HL-60 (cell line): ENCODE measurements at regions not wholly inside any gene's neighbourhood (a gene's known extent, or its start where the extent isn't known, plus 50 kb on each side); places are given as distances from the start of the nearest gene placed in this dataset.

ENCODE experiments used
- GABPA ChIP-seq: IDR thresholded peaks from 2 replicates; pipeline ENCODE4 v1.6.1; 2012; ENCODE audit warnings: low read depth
- POLR2AphosphoS5 ChIP-seq: IDR thresholded peaks from 2 replicates; pipeline ENCODE4 v1.6.1; 2012; ENCODE audit warnings: low read depth
- TF ChIP-seq, protein P1 (sequence below): IDR thresholded peaks from one replicate; pipeline ENCODE4 v1.5.1; 2011; ENCODE audit warnings: low read length, control low read depth, inconsistent platforms; ENCODE audit not compliant: insufficient read depth
- TF ChIP-seq, protein P2 (sequence below): IDR thresholded peaks from 2 replicates; pipeline ENCODE4 v1.6.1; 2012; ENCODE audit warnings: low read depth; ENCODE audit not compliant: insufficient replicate concordance

DNA sequence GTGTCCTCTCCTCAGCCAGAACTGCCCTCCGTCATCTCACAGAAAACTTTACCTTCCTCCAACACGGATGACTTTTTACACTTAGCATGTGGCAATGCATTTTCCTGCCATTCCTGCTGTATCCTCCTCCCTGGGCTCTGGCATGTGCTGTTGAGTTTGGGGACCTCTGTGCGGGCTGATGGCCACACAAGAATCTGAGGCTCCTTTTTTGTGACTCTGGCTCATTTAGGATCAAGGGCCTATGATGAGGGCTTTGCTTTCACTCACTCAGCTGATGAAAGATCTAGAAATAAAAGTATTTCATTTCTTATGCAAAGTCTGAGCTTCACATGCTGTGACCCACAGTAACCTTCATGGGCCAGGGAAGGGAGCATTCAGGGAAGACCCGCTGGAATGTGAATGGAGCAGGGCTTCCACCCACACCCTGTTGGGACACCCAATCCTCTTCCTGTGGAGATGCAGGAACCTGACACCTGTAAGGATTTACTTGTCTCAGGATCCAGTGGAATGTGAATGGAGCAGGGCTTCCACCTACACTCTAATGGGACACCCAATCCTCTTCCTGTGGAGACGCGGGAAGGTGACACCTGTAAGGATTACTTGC lies 500.3 kb upstream of the MKI67 start:
- TF ChIP-seq, protein P1, sequence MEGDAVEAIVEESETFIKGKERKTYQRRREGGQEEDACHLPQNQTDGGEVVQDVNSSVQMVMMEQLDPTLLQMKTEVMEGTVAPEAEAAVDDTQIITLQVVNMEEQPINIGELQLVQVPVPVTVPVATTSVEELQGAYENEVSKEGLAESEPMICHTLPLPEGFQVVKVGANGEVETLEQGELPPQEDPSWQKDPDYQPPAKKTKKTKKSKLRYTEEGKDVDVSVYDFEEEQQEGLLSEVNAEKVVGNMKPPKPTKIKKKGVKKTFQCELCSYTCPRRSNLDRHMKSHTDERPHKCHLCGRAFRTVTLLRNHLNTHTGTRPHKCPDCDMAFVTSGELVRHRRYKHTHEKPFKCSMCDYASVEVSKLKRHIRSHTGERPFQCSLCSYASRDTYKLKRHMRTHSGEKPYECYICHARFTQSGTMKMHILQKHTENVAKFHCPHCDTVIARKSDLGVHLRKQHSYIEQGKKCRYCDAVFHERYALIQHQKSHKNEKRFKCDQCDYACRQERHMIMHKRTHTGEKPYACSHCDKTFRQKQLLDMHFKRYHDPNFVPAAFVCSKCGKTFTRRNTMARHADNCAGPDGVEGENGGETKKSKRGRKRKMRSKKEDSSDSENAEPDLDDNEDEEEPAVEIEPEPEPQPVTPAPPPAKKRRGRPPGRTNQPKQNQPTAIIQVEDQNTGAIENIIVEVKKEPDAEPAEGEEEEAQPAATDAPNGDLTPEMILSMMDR = no peak
- no peak for TF ChIP-seq GABPA
- TF ChIP-seq, protein P2, sequence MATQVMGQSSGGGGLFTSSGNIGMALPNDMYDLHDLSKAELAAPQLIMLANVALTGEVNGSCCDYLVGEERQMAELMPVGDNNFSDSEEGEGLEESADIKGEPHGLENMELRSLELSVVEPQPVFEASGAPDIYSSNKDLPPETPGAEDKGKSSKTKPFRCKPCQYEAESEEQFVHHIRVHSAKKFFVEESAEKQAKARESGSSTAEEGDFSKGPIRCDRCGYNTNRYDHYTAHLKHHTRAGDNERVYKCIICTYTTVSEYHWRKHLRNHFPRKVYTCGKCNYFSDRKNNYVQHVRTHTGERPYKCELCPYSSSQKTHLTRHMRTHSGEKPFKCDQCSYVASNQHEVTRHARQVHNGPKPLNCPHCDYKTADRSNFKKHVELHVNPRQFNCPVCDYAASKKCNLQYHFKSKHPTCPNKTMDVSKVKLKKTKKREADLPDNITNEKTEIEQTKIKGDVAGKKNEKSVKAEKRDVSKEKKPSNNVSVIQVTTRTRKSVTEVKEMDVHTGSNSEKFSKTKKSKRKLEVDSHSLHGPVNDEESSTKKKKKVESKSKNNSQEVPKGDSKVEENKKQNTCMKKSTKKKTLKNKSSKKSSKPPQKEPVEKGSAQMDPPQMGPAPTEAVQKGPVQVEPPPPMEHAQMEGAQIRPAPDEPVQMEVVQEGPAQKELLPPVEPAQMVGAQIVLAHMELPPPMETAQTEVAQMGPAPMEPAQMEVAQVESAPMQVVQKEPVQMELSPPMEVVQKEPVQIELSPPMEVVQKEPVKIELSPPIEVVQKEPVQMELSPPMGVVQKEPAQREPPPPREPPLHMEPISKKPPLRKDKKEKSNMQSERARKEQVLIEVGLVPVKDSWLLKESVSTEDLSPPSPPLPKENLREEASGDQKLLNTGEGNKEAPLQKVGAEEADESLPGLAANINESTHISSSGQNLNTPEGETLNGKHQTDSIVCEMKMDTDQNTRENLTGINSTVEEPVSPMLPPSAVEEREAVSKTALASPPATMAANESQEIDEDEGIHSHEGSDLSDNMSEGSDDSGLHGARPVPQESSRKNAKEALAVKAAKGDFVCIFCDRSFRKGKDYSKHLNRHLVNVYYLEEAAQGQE = no peak
- no peak for TF ChIP-seq POLR2AphosphoS5
